ENCODE measurements at regions not wholly inside any gene's neighbourhood (a gene's known extent, or its start where the extent isn't known, plus 50 kb on each side); places are given as distances from the start of the nearest gene placed in this dataset.

- TF ChIP-seq TEF (CRISPR knock-in tag; IDR thresholded peaks at IDR 0.05) = no peak
- TF ChIP-seq ZNF407 (CRISPR knock-in tag; IDR thresholded peaks at IDR 0.05; ENCODE audit: not compliant biosample characterization) = no peak
These were observed 278.9 kb upstream of the CRY1 start (continued) for GRCh38 chr12:107372229-107372658.

GRCh38 chr12:107373238-107373809 lies 280.0 kb upstream of the CRY1 start:
- Histone ChIP-seq H3K27me3 (ENCODE audit: control insufficient read depth in 1 of 2, insufficient read depth in 2 of 2, low read length in 2 of 2) (0 out of 5 replicates have a peak, but pooled peaks cover 0 to 1% of the 10 kb centered on the region in 2 experiments), H3K36me3 (replicated peaks in 1 of 2; ENCODE audit: control insufficient read depth in 1 of 2, insufficient read depth in 2 of 2, low read length in 2 of 2) (no peaks in the 10 kb centered on the region), H3K9me3 (ENCODE audit: low read length) (no peaks in the 10 kb centered on the region), H3K4me3 (replicated peaks in 1 of 3; ENCODE audit: insufficient read depth in 1 of 3, low read depth in 2 of 3, low read length in 3 of 3) (no peak overlapping the region), H3K79me2 (ENCODE audit: insufficient read depth, low read length) (peaks cover 2% of the 10 kb centered on the region), H3K4me2 (ENCODE audit: low read depth, low read length) (no peak overlapping the region), H3K27ac (ENCODE audit: extremely low read length, insufficient read depth, low read length) (no peak overlapping the region), H2AFZ (ENCODE audit: low read length) (no peak overlapping the region), H4K20me1 (ENCODE audit: insufficient read depth, low read length) (no peaks in the 10 kb centered on the region), H3K4me1 (ENCODE audit: insufficient read depth, low read length) (peaks cover 39% of the 10 kb centered on the region), H3K9ac (ENCODE audit: insufficient read depth, low read depth, low read length) (no peak overlapping the region)
- intact Hi-C loops (cut with micrococcal nuclease; ENCODE audit: unreplicated experiment) (no loop called here), in situ Hi-C loops (cut with HindIII; ENCODE audit: extremely low pct_ligation_motif_present, low pct_unique_long_range_greater_than_20kb) (no loop called here)
- ATAC-seq (no peak), DNase-seq (ENCODE audit: low spot score) (no peak), FAIRE-seq (no peak)
- no TSS peak for BruUV-seq (replicated peaks)
- ChIA-PET CTCF (ENCODE audit: low intra/inter-chr PET ratio, low total read pairs) (no interaction called here), POLR2A (no interaction called here)
- WGBS (ENCODE audit: low lambda C conversion rate) = 72% methylated on average over 3 of the region's 3 CpGs
- no peak for TF ChIP-seq FLYWCH1 (CRISPR knock-in tag; IDR thresholded peaks at IDR 0.05)
- no peak for TF ChIP-seq ZBTB1 (CRISPR knock-in tag; IDR thresholded peaks at IDR 0.05; ENCODE audit: borderline replicate concordance)
- TF ChIP-seq SOX13 (IDR thresholded peaks at IDR 0.05) = no peak
- no peak for TF ChIP-seq SOX13 (CRISPR knock-in tag; conservative IDR thresholded peaks at IDR 0.05 in 1 of 2, IDR thresholded peaks at IDR 0.05 in 1 of 2)
- no peak for TF ChIP-seq MYNN (CRISPR knock-in tag; IDR thresholded peaks at IDR 0.05; ENCODE audit: low read depth)
- TF ChIP-seq SPEN (CRISPR knock-in tag; IDR thresholded peaks at IDR 0.05; ENCODE audit: low read depth) = no peak
- TF ChIP-seq TP53 (CRISPR knock-in tag; conservative IDR thresholded peaks at IDR 0.05) = no peak
- no peak for TF ChIP-seq ZNF770 (CRISPR knock-in tag; IDR thresholded peaks at IDR 0.05)
- TF ChIP-seq CHD2 (IDR thresholded peaks at IDR 0.05; ENCODE audit: low read depth, low read length) = no peak
- TF ChIP-seq MAFF (IDR thresholded peaks at IDR 0.05; ENCODE audit: low read depth, low read length) = no peak
- no peak for TF ChIP-seq PRPF4 (IDR thresholded peaks at IDR 0.05; ENCODE audit: low read depth, low read length, poor library complexity, severe bottlenecking)
